ENCODE measurements at regions not wholly inside any gene's neighbourhood (a gene's known extent, or its start where the extent isn't known, plus 50 kb on each side); places are given as distances from the start of the nearest gene placed in this dataset.

DNA sequence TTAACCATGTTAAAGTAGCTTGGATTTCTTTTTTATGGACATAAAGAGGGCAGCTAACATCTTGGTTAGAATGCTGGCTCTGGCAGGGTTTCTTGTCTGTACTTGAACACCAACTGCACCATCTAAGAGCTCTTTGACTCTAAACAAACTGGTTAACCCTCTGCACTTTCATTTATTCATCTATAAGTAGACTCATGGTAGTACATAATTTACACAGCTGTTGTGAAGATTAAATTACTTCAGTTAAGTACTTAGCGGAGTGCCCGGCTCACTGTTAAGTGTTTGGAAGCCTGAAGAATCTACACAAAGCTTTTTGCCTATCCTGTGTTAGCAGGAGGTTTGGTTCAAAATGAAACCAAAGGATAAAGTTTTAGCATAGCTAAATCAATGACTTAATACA lies 846.2 kb upstream of the API5 start:
- TF ChIP-seq EZH2 (optimal IDR thresholded peaks at IDR 0.05; ENCODE audit: low read depth, low read length), result no peak
- no peak for TF ChIP-seq EZH2phosphoT487 (IDR thresholded peaks at IDR 0.05; ENCODE audit: low read length)
- TF ChIP-seq, protein P1, sequence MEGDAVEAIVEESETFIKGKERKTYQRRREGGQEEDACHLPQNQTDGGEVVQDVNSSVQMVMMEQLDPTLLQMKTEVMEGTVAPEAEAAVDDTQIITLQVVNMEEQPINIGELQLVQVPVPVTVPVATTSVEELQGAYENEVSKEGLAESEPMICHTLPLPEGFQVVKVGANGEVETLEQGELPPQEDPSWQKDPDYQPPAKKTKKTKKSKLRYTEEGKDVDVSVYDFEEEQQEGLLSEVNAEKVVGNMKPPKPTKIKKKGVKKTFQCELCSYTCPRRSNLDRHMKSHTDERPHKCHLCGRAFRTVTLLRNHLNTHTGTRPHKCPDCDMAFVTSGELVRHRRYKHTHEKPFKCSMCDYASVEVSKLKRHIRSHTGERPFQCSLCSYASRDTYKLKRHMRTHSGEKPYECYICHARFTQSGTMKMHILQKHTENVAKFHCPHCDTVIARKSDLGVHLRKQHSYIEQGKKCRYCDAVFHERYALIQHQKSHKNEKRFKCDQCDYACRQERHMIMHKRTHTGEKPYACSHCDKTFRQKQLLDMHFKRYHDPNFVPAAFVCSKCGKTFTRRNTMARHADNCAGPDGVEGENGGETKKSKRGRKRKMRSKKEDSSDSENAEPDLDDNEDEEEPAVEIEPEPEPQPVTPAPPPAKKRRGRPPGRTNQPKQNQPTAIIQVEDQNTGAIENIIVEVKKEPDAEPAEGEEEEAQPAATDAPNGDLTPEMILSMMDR (IDR thresholded peaks at IDR 0.05; ENCODE audit: low read length), result no peak
- Histone ChIP-seq H3K4me3 (ENCODE audit: low read length) (no peak overlapping the region), H3K9me3 (replicated peaks; ENCODE audit: insufficient read depth, low read length) (no peaks in the 10 kb centered on the region), H3K4me1 (ENCODE audit: low read length) (no peaks in the 10 kb centered on the region), H3K79me2 (ENCODE audit: low read length) (no peaks in the 10 kb centered on the region), H3K36me3 (replicated peaks; ENCODE audit: insufficient read depth, low read length) (no peaks in the 10 kb centered on the region), H3K9ac (ENCODE audit: low read length) (no peak overlapping the region), H3K27ac (ENCODE audit: low read length) (no peak overlapping the region), H3K9me2 (replicated peaks; ENCODE audit: insufficient read depth, low read length) (no peaks in the 10 kb centered on the region), H4K20me1 (ENCODE audit: insufficient read depth, low read length) (no peaks in the 10 kb centered on the region), H3K4me2 (ENCODE audit: low read depth, low read length) (no peak overlapping the region), H3K27me3 (replicated peaks; ENCODE audit: insufficient read depth, low read length) (no peaks in the 10 kb centered on the region), H3F3A (ENCODE audit: insufficient read depth, low read length) (no peaks in the 10 kb centered on the region), H2AFZ (ENCODE audit: low read length) (no peak overlapping the region)
- DNase-seq, result no peak

DNA sequence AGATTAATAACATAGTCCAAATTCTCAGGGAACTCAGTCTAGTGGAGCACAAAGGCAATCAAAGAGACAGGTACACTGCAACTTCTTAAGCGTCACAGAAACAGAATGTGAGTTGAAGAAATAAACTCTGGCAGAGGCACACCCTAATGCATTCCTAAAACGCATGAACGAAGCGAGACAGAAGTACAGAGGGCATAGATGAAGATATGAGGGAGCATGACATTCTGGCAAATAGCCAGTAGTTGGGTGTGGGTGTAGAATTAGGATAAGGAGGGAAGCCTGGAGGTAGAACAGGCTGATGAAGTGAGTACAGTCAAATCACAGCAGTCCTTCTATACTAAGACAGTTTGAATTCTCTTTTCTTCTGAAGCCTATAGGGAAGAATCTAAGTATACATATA lies 838.7 kb upstream of the API5 start:
- Histone ChIP-seq H3F3A (ENCODE audit: insufficient read depth, low read length) (no peaks in the 10 kb centered on the region), H3K36me3 (replicated peaks; ENCODE audit: insufficient read depth, low read length) (no peaks in the 10 kb centered on the region), H2AFZ (ENCODE audit: low read length) (no peak overlapping the region), H3K79me2 (ENCODE audit: low read length) (no peaks in the 10 kb centered on the region), H3K9me2 (replicated peaks; ENCODE audit: insufficient read depth, low read length) (no peaks in the 10 kb centered on the region), H4K20me1 (ENCODE audit: insufficient read depth, low read length) (no peaks in the 10 kb centered on the region), H3K9ac (ENCODE audit: low read length) (no peak overlapping the region), H3K27ac (ENCODE audit: low read length) (no peak overlapping the region), H3K27me3 (replicated peaks; ENCODE audit: insufficient read depth, low read length) (no peaks in the 10 kb centered on the region), H3K4me2 (ENCODE audit: low read depth, low read length) (no peak overlapping the region), H3K4me3 (ENCODE audit: low read length) (no peak overlapping the region), H3K9me3 (replicated peaks; ENCODE audit: insufficient read depth, low read length) (no peaks in the 10 kb centered on the region), H3K4me1 (ENCODE audit: low read length) (no peaks in the 10 kb centered on the region)
- DNase-seq, result no peak
- TF ChIP-seq EZH2 (optimal IDR thresholded peaks at IDR 0.05; ENCODE audit: low read depth, low read length), result no peak
- TF ChIP-seq, protein P1 (IDR thresholded peaks at IDR 0.05; ENCODE audit: low read length), result no peak
- TF ChIP-seq EZH2phosphoT487 (IDR thresholded peaks at IDR 0.05; ENCODE audit: low read length), result no peak

DNA sequence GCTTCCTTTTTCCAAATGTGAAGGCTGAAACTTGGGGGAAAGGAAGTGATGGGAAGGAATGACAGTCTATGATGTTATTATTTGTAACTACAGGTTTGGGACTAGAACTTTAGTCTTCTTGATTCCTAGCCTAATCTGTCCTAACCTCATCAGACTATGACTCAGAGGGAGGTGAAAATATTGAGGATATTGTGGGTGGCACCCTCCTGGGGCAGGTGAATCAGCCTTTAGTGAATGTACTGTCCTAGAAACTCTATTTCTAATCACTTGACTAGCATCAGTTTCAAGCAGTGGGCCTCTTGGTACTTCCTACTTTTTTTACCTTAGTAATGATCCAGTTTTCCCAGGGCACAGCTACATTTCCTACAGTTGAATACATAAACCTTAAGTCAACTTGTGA lies 829.0 kb upstream of the API5 start:
- H4K20me1 ChIP-seq (ENCODE audit: insufficient read depth, low read length), result no peaks in the 10 kb centered on the region
- no peaks in the 10 kb centered on the region for H3K27me3 ChIP-seq (replicated peaks; ENCODE audit: insufficient read depth, low read length)

More for the DNA sequence above, 829.0 kb upstream of the API5 start:
- H2AFZ ChIP-seq (ENCODE audit: low read length), result no peak overlapping the region
- no peaks in the 10 kb centered on the region for H3K4me1 ChIP-seq (ENCODE audit: low read length)
- no peaks in the 10 kb centered on the region for H3F3A ChIP-seq (ENCODE audit: insufficient read depth, low read length)
- H3K9me3 ChIP-seq (replicated peaks; ENCODE audit: insufficient read depth, low read length), result no peaks in the 10 kb centered on the region
- no peaks in the 10 kb centered on the region for H3K79me2 ChIP-seq (ENCODE audit: low read length)
- no peak for TF ChIP-seq EZH2 (optimal IDR thresholded peaks at IDR 0.05; ENCODE audit: low read depth, low read length)
- no peak for TF ChIP-seq EZH2phosphoT487 (IDR thresholded peaks at IDR 0.05; ENCODE audit: low read length)
- TF ChIP-seq, protein P1 (IDR thresholded peaks at IDR 0.05; ENCODE audit: low read length), result no peak
- no peak overlapping the region for H3K4me3 ChIP-seq (ENCODE audit: low read length)
- H3K9me2 ChIP-seq (replicated peaks; ENCODE audit: insufficient read depth, low read length), result no peaks in the 10 kb centered on the region
- H3K9ac ChIP-seq (ENCODE audit: low read length), result no peak overlapping the region
- no peak overlapping the region for H3K27ac ChIP-seq (ENCODE audit: low read length)
- DNase-seq, result no peak
- no peak overlapping the region for H3K4me2 ChIP-seq (ENCODE audit: low read depth, low read length)
- H3K36me3 ChIP-seq (replicated peaks; ENCODE audit: insufficient read depth, low read length), result no peaks in the 10 kb centered on the region

All from MM.1S (cell line).